Progenitor cell of endocrine pancreas (in vitro differentiated cells): ENCODE measurements at regions not wholly inside any gene's neighbourhood (a gene's known extent, or its start where the extent isn't known, plus 50 kb on each side); places are given as distances from the start of the nearest gene placed in this dataset.

ENCODE experiments used
- DNase-seq: peaks from one replicate; pipeline ENCODE4 v3.0.0; 2021; ENCODE audit warnings: low spot score; ENCODE audit not compliant: unreplicated experiment
- H3K27ac Mint-ChIP-seq: 2 replicates; pipeline ENCODE4 v1.8.0; 2021; ENCODE audit warnings: mild to moderate bottlenecking, moderate library complexity, mixed read lengths
- H3K27me3 Mint-ChIP-seq: 2 replicates; pipeline ENCODE4 v1.8.0; 2021; ENCODE audit warnings: mixed read lengths
- H3K36me3 Mint-ChIP-seq: 2 replicates; pipeline ENCODE4 v1.8.0; 2022; ENCODE audit warnings: mixed read lengths; ENCODE audit not compliant: insufficient read depth
- H3K4me1 Mint-ChIP-seq: 2 replicates; pipeline ENCODE4 v1.8.0; 2021; ENCODE audit warnings: low read depth, mixed read lengths
- H3K4me3 Mint-ChIP-seq: 2 replicates; pipeline ENCODE4 v1.8.0; 2021; ENCODE audit warnings: low read depth, mild to moderate bottlenecking, moderate library complexity, mixed read lengths
- H3K9me3 Mint-ChIP-seq: 2 replicates; pipeline ENCODE4 v1.8.0; 2021; ENCODE audit warnings: low read depth, mixed read lengths
- CTCF ChIP-seq: fragments of 200-600 bp; sonication (generic); IDR thresholded peaks from one replicate; pipeline ENCODE4 v1.5.0; 2021; ENCODE audit warnings: antibody characterized with exemption, mild to moderate bottlenecking; ENCODE audit not compliant: unreplicated experiment

GRCh38 chr2:63734510-63734909, 107.2 kb upstream of the UGP2 start:
- Mint-ChIP-seq H3K36me3 (peaks cover 2% of the 10 kb centered on the region), H3K27ac (peak overlapping the region; percentile 16), H3K27me3 (no peaks in the 10 kb centered on the region)

DNA sequence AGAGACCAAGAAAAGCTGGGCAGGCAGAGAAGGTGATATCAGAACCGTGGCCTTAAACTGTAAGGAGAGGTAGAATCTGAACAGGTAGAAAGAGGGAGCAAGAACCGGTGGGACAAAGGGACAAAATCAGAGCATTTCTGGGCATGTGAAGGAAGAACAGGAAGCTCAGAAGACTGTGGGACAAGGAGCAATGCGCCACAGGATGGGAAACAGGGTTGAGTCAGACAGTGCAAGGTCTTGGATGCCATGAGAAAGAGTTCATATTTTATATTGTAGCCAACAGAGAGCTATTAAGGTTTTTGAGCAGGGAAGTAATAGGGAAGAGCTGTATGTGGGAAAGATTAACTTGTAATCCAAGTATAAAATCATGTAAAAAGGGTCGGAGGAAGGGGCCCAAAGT, 106.4 kb upstream of the UGP2 start:
- H3K9me3 Mint-ChIP-seq, result peaks cover 3% of the 10 kb centered on the region
- peaks cover 38% of the 10 kb centered on the region for H3K4me1 Mint-ChIP-seq
- H3K4me3 Mint-ChIP-seq, result no peak overlapping the region
- no peaks in the 10 kb centered on the region for H3K27me3 Mint-ChIP-seq
- peak overlapping the region; percentile 16 for H3K27ac Mint-ChIP-seq
- TF ChIP-seq CTCF, result no peak
- peaks cover 2% of the 10 kb centered on the region for H3K36me3 Mint-ChIP-seq
- DNase-seq, result no peak

More at GRCh38 chr2:63734510-63734909, 107.2 kb upstream of the UGP2 start:
- no peak for DNase-seq
- TF ChIP-seq CTCF, result no peak
- no peak overlapping the region for H3K4me3 Mint-ChIP-seq
- H3K9me3 Mint-ChIP-seq, result peaks cover 3% of the 10 kb centered on the region
- peaks cover 39% of the 10 kb centered on the region for H3K4me1 Mint-ChIP-seq

- Mint-ChIP-seq H3K27ac (no peak overlapping the region), H3K36me3 (peaks cover 2% of the 10 kb centered on the region), H3K4me1 (peaks cover 39% of the 10 kb centered on the region), H3K9me3 (peaks cover 3% of the 10 kb centered on the region), H3K27me3 (no peaks in the 10 kb centered on the region), H3K4me3 (no peak overlapping the region)
- TF ChIP-seq CTCF, result no peak
- DNase-seq, result no peak
Observed at GRCh38 chr2:63735931-63736330, 105.8 kb upstream of the UGP2 start.

DNA sequence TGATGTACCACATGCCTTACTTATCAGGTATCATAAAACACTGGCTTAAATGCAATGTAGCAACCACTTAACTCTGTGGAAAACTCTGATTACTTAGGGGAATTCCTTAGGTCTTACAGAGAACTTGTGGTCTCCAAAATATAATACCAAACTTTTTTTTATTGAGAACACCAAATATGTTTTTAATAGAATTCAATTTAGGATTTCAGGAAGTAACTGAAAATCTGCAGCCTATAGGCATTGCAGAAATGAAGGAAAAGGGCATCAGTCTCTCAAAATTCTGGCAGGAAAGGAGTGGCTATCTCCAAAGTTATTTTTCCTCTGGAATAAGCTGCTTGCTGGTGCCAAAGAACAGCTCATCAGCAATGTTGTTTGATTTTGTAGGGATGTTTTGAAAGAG, 105.3 kb upstream of the UGP2 start:
- Mint-ChIP-seq H3K4me3 (no peak overlapping the region), H3K36me3 (peaks cover 2% of the 10 kb centered on the region), H3K27me3 (no peaks in the 10 kb centered on the region), H3K27ac (no peak overlapping the region), H3K9me3 (peaks cover 3% of the 10 kb centered on the region), H3K4me1 (peaks cover 44% of the 10 kb centered on the region)
- no peak for TF ChIP-seq CTCF
- no peak for DNase-seq

DNA sequence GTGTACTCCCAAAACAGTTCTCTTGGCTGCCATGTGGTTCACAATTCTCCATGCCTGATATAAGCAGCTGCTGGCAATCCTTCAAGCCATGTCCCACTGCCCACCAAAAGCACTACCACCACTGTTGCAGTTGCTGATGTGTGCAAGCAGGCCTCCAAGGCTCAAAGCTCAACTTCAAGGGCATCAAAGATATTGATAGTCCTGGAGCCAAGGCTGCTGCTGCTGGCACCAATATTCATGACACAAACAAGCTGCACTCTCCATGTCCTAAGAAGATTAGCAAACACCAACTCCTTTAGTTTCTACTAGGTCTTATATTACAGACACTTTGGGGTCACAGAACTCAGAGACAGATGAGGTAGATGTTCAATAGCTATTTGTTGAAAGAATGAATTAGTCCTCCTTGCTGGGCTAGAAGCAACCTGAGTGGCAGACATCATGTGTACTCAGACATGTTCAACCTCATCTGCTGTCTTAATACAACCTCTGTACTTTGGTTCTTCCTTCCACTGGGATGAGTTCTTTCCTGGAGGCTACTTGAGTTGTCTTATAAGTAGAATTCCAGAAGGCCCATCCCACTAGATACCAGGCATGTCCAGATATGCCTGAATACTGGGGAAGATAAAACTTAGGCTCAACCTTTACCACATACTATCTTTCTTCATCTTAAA, 104.5 kb upstream of the UGP2 start:
- peaks cover 2% of the 10 kb centered on the region for H3K36me3 Mint-ChIP-seq
- H3K4me3 Mint-ChIP-seq, result no peak overlapping the region
- H3K27ac Mint-ChIP-seq, result no peak overlapping the region
- H3K27me3 Mint-ChIP-seq, result no peaks in the 10 kb centered on the region
- TF ChIP-seq CTCF, result no peak
- DNase-seq, result no peak
- H3K4me1 Mint-ChIP-seq, result peaks cover 48% of the 10 kb centered on the region
- peaks cover 3% of the 10 kb centered on the region for H3K9me3 Mint-ChIP-seq
